Neural progenitor cell (in vitro differentiated cells): ENCODE measurements at regions not wholly inside any gene's neighbourhood (a gene's known extent, or its start where the extent isn't known, plus 50 kb on each side); places are given as distances from the start of the nearest gene placed in this dataset.

Experiments used
- DNase-seq: peaks from one replicate; pipeline ENCODE4 v3.0.0-alpha.2; 2016; ENCODE audit warnings: low spot score
- H2AFZ ChIP-seq: fragments of 200-600 bp; sonication (generic); replicated peaks from 2 replicates; pipeline ENCODE4 v1.6.1; 2016; ENCODE audit warnings: antibody characterized with exemption
- H3F3A ChIP-seq: fragments of 200-600 bp; sonication (generic); 2 replicates; pipeline ENCODE4 v1.6.1; 2016; ENCODE audit warnings: antibody characterized with exemption, low read depth
- H3K27ac ChIP-seq: fragments of 200-600 bp; sonication (generic); 2 replicates; pipeline ENCODE4 v1.5.1; 2016; ENCODE audit warnings: mild to moderate bottlenecking
- H3K27me3 ChIP-seq: fragments of 200-600 bp; sonication (generic); 2 replicates; pipeline ENCODE4 v1.6.1; 2016; ENCODE audit warnings: mild to moderate bottlenecking, moderate library complexity
- H3K36me3 ChIP-seq: fragments of 200-600 bp; sonication (generic); 2 replicates; pipeline ENCODE4 v1.5.1; 2016
- H3K4me1 ChIP-seq: fragments of 200-600 bp; sonication (generic); 2 replicates; pipeline ENCODE4 v1.6.1; 2016; ENCODE audit warnings: mixed run types
- H3K4me2 ChIP-seq: fragments of 200-600 bp; sonication (generic); 2 replicates; pipeline ENCODE4 v1.6.1; 2016
- H3K4me3 ChIP-seq: fragments of 200-600 bp; sonication (generic); 2 replicates; pipeline ENCODE4 v1.5.1; 2016
- H3K79me2 ChIP-seq: fragments of 200-600 bp; sonication (generic); 2 replicates; pipeline ENCODE4 v1.6.1; 2016; ENCODE audit warnings: low read depth
- H3K9ac ChIP-seq: fragments of 200-600 bp; sonication (generic); 2 replicates; pipeline ENCODE4 v1.6.1; 2016
- H3K9me3 ChIP-seq: fragments of 200-600 bp; sonication (generic); 2 replicates; pipeline ENCODE4 v1.5.1; 2016; ENCODE audit warnings: low read depth
- H4K20me1 ChIP-seq: fragments of 200-600 bp; sonication (generic); 2 replicates; pipeline ENCODE4 v1.6.1; 2016; ENCODE audit warnings: low read depth
- H3K27ac Mint-ChIP-seq: 3 replicates; pipeline ENCODE4 v1.8.0; 2021; ENCODE audit warnings: mixed read lengths
- H3K27me3 Mint-ChIP-seq: 2 replicates; pipeline ENCODE4 v1.8.0; 2022; ENCODE audit warnings: low read depth, mild to moderate bottlenecking, inconsistent platforms, moderate library complexity, mixed read lengths; ENCODE audit not compliant: insufficient read depth
- H3K36me3 Mint-ChIP-seq: 3 replicates; pipeline ENCODE4 v1.8.0; 2021; ENCODE audit warnings: mixed read lengths
- H3K4me1 Mint-ChIP-seq: 3 replicates; pipeline ENCODE4 v1.8.0; 2021; ENCODE audit warnings: mixed read lengths
- H3K4me3 Mint-ChIP-seq: 3 replicates; pipeline ENCODE4 v1.8.0; 2021; ENCODE audit warnings: mild to moderate bottlenecking, moderate library complexity, mixed read lengths
- H3K9me3 Mint-ChIP-seq: 3 replicates; pipeline ENCODE4 v1.8.0; 2020; ENCODE audit warnings: mixed read lengths
- CTCF ChIP-seq: fragments of 200-600 bp; sonication (generic); IDR thresholded peaks from 2 replicates; pipeline ENCODE4 v1.5.1; 2017; ENCODE audit warnings: antibody characterized with exemption, mild to moderate bottlenecking
- EZH2 ChIP-seq: fragments of 200-600 bp; sonication (generic); IDR thresholded peaks from 2 replicates; pipeline ENCODE4 v1.6.1; 2017; ENCODE audit warnings: antibody characterized with exemption, mild to moderate bottlenecking, moderate library complexity
- EZH2phosphoT487 ChIP-seq: fragments of 200-600 bp; sonication (generic); IDR thresholded peaks from 2 replicates; pipeline ENCODE4 v1.6.1; 2017; ENCODE audit warnings: antibody characterized with exemption

GRCh38 chr15:39219608-39220007, 361.3 kb upstream of the THBS1 start:
- TF ChIP-seq EZH2 (no peak), EZH2phosphoT487 (no peak), CTCF (no peak)
- H3K79me2 ChIP-seq, result no peaks in the 10 kb centered on the region
- H3K4me1 ChIP-seq, result no peaks in the 10 kb centered on the region
- DNase-seq, result no peak
- Mint-ChIP-seq H3K4me1 (no peaks in the 10 kb centered on the region), H3K36me3 (peaks cover 2% of the 10 kb centered on the region), H3K27ac (no peak overlapping the region), H3K27me3 (no peaks in the 10 kb centered on the region), H3K9me3 (peaks cover 20% of the 10 kb centered on the region), H3K4me3 (no peak overlapping the region)
- no peaks in the 10 kb centered on the region for H3K27me3 ChIP-seq
- no peaks in the 10 kb centered on the region for H3K36me3 ChIP-seq
- no peak overlapping the region for H3K4me3 ChIP-seq
- H3K4me2 ChIP-seq, result no peak overlapping the region
- H3F3A ChIP-seq, result no peaks in the 10 kb centered on the region
- H3K9me3 ChIP-seq, result no peaks in the 10 kb centered on the region
- H3K9ac ChIP-seq, result no peak overlapping the region
- H3K27ac ChIP-seq, result no peak overlapping the region
- no peaks in the 10 kb centered on the region for H4K20me1 ChIP-seq
- no peak overlapping the region for H2AFZ ChIP-seq

GRCh38 chr15:39226169-39226937, 354.5 kb upstream of the THBS1 start:
- Mint-ChIP-seq H3K27me3 (no peaks in the 10 kb centered on the region), H3K4me1 (peaks cover 3% of the 10 kb centered on the region), H3K27ac (no peak overlapping the region), H3K9me3 (no peaks in the 10 kb centered on the region), H3K36me3 (no peaks in the 10 kb centered on the region), H3K4me3 (no peak overlapping the region)
- Histone ChIP-seq H3K27ac (no peak overlapping the region), H3K27me3 (no peaks in the 10 kb centered on the region), H3K4me2 (no peak overlapping the region), H4K20me1 (no peaks in the 10 kb centered on the region), H3K79me2 (no peaks in the 10 kb centered on the region), H3K9ac (no peak overlapping the region), H3K4me3 (no peak overlapping the region), H3K4me1 (no peaks in the 10 kb centered on the region), H3F3A (no peaks in the 10 kb centered on the region), H3K36me3 (no peaks in the 10 kb centered on the region), H3K9me3 (no peaks in the 10 kb centered on the region), H2AFZ (no peak overlapping the region)
- no peak for DNase-seq
- TF ChIP-seq CTCF (no peak), EZH2phosphoT487 (no peak), EZH2 (no peak)

GRCh38 chr15:39227001-39227400, 353.9 kb upstream of the THBS1 start:
- H3K36me3 Mint-ChIP-seq, result no peaks in the 10 kb centered on the region
- peaks cover 3% of the 10 kb centered on the region for H3K4me1 Mint-ChIP-seq
- no peak overlapping the region for H3K27ac Mint-ChIP-seq

More at GRCh38 chr15:39227001-39227400, 353.9 kb upstream of the THBS1 start:
- Histone ChIP-seq H3K27ac (no peak overlapping the region), H4K20me1 (no peaks in the 10 kb centered on the region), H3K4me2 (no peak overlapping the region), H3K36me3 (no peaks in the 10 kb centered on the region), H2AFZ (no peak overlapping the region), H3K9ac (no peak overlapping the region), H3F3A (no peaks in the 10 kb centered on the region), H3K27me3 (no peaks in the 10 kb centered on the region), H3K4me1 (no peaks in the 10 kb centered on the region), H3K4me3 (no peak overlapping the region), H3K79me2 (no peaks in the 10 kb centered on the region), H3K9me3 (no peaks in the 10 kb centered on the region)
- no peaks in the 10 kb centered on the region for H3K27me3 Mint-ChIP-seq
- no peaks in the 10 kb centered on the region for H3K9me3 Mint-ChIP-seq
- H3K4me3 Mint-ChIP-seq, result no peak overlapping the region
- DNase-seq, result no peak
- no peak for TF ChIP-seq EZH2
- TF ChIP-seq EZH2phosphoT487, result no peak
- no peak for TF ChIP-seq CTCF
